ENCODE measurements at regions not wholly inside any gene's neighbourhood (a gene's known extent, or its start where the extent isn't known, plus 50 kb on each side); places are given as distances from the start of the nearest gene placed in this dataset.

GRCh38 chr3:73140772-73141442 lies 79.4 kb downstream of the EBLN2 start:
- no peak for TF ChIP-seq CTCF (IDR thresholded peaks at IDR 0.05)
- TF ChIP-seq POLR2A (IDR thresholded peaks at IDR 0.05): no peak

All from right lobe of liver (tissue), 4 donors.